HEK293 (cell line): ENCODE measurements at regions not wholly inside any gene's neighbourhood (a gene's known extent, or its start where the extent isn't known, plus 50 kb on each side); places are given as distances from the start of the nearest gene placed in this dataset.
"Not testable (repeated sequence)": the region's sequence is repeated elsewhere in the genome, so short reads cannot be mapped to it uniquely, and the experiment has no call there.

Experiments used
- CTCF ChIP-seq: fragments of 450-650 bp; formaldehyde crosslinking; IDR thresholded peaks from 2 replicates; pipeline ENCODE4 v1.5.1; 2016; ENCODE audit warnings: missing biosample characterization, missing genetic modification characterization
- ZNF19 ChIP-seq: fragments of 450-650 bp; formaldehyde crosslinking; IDR thresholded peaks from 2 replicates; pipeline ENCODE4; 2016; ENCODE audit warnings: missing biosample characterization, missing genetic modification characterization, low read depth
- ZNF221 ChIP-seq: fragments of 450-650 bp; formaldehyde crosslinking; IDR thresholded peaks from 2 replicates; pipeline ENCODE4 v1.5.1; 2017; ENCODE audit warnings: missing biosample characterization, missing genetic modification characterization, borderline replicate concordance
- ZSCAN18 ChIP-seq: fragments of 450-650 bp; formaldehyde crosslinking; IDR thresholded peaks from 2 replicates; pipeline ENCODE4 v1.5.1; 2016; ENCODE audit warnings: missing biosample characterization, missing genetic modification characterization

GRCh38 chr16:75827372-75828038, 101.2 kb upstream of the CPHXL start:
- TF ChIP-seq CTCF (tag by site-specific recombination); ZSCAN18 (tag by site-specific recombination); ZNF19; ZNF221 (tag by site-specific recombination): not testable (repeated sequence)
